Stimulated activated CD4-positive, alpha-beta T cell treated with anti-CD3 and anti-CD28 coated beads, Interleukin-12 subunit alpha, Interleukin-12 subunit beta, amount 100 ng/mL, for 4 hours (primary cell): ENCODE measurements at regions not wholly inside any gene's neighbourhood (a gene's known extent, or its start where the extent isn't known, plus 50 kb on each side); places are given as distances from the start of the nearest gene placed in this dataset.

Source experiments
- DNase-seq: peaks from one replicate; pipeline ENCODE4 v3.0.0-alpha.2; 2020

DNA sequence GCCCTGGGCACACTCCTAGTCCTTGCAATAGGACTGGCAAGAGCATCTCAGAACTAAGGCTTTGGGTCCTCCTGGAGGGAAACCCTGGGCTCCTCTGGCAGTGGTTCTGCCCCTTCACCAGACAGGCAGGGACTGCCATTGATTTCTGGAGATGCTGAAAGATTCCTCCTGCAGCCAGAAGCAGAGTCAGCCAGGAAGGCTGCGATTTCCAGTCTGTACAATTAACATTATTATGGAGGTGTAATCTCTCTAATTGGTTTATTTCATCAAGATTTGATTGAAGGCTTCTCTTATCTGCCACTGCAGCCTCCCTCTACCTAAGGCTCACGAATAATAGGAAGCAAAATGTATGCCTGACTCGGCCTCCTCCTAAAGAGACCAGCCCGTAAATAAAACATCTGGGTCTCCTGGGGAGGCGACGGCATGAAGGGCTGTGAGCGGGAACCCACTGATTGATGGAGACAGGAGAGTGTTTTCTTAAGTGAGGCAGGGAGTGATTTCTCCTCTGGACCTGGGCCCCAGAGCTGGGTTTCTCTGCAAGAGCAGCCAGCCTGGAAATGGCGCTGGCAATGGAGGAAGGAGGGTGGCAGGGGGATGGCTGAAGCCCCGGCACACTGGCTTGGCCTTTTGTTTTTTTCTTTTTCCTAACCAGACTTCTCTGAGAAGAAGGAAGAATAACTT lies 689.6 kb downstream of the DHX35 start:
- DNase-seq, result no peak

DNA sequence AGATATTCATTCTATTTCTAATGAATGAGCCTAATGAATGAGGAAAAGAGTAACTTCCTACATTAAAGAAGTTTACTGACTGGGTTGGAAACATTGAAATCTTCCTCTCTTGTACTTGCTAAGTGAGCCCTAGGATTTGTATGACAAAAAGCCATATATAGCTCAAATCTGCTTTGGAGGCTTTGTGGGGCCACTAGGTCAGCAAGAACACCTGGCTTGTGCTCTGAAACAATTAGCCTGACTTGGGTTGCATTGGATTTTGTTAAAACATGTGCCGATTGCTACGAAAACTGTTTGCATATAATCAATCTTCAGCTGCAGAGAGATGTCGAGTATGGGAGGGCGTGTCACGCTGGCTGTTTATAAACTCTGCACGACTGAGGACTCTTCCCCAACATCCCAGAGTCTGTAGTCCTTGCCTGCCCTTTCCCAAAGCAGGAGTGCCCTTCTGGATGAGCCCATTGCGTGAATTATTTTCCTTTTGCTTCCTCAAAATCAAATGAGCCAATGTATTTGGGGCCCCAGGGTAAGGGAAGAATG lies 684.8 kb downstream of the DHX35 start:
- no peak for DNase-seq

DNA sequence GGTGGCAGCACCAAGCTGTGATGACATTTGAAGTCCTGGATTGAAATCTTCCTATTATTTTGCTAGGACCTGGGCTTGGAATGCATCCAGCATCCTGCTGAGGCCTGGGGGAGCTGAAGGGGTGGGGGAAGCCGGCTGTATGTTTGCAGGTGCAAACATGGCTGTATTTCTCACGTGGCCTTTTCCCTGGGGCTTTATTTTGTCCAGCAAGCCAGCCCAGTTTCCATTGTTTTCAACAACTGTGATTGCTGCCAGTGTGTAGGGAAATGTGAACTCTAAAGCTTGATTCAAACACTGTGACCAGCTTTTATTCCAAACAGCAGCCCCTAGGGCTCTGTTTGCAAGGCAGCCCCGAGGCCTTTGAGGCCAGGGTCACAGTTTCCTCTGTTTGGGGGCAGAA lies 683.0 kb downstream of the DHX35 start:
- DNase-seq, result no peak

DNA sequence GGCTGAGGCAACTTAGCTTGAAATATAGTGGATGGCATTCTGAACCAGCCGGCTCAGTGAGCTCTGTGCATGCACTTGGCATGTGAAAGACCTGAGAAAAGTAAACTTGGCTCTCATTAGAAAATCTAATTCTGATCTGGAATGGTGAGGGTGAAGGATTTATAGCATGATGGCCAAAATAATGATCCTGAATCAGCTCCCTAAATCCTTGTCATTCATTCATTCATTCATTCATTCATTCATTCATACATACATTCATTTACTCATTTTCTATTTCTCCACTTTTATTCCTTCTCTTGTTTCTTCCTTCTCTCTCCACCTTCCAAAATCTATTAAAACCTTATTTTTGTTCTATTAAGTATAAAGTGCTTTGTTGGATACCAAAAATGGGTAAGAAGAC lies 681.1 kb downstream of the DHX35 start:
- no peak for DNase-seq

DNA sequence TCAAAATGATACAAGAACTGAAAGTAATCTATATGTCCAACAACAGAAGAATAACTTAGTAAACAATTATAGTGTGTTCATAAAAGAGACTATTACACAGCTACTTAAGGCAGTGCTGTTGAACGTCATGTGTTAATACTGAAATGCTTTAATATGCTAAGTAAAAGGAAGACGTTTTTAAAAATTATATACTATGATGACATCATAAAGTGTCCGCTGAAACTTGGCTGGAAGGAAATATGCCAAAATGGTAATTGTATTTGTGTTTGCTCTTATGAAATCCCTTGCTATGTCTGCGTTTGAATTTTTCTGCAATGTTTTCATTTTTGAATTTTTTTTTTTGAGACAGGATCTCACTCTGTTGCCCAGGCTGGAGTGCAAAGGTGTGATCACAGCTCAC lies 679.3 kb downstream of the DHX35 start:
- no peak for DNase-seq

DNA sequence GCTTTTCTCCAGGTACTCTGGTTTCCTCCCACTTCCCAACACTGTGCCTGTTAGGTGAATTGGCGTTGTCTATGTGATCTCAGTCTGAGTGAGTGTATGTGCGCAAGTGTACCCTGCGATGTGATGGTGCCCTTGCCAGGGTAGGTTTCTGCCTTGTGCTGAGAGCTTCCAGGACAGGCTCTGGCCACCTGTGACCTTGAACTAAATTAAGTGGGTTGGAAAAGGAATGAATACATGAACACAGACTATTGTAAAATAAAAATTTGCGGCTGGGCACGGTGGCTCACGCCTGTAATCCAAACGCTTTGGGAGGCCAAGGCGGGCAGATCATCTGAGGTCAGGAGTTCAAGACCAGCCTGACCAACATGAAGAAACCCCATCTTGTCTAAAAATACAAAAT lies 678.0 kb downstream of the DHX35 start:
- DNase-seq, result no peak

DNA sequence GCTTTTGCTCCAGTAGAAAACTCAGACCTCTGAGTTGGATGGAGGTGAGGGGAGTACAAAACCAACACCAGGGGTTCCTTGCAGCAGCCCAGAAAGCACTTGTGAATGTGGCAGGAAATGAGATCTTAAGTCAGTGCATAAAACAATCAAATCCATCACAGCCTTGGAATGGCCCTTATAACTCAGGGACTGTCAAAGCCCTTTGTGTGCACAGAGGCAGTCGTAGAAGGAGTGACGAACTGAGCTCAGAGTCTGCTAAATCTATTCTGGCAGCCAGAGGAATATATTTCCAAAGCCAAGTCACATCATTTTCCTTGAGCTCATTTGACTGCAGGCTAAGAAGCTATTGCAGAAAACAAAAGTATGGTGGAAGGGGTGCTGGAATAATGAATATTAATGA lies 676.6 kb downstream of the DHX35 start:
- no peak for DNase-seq

DNA sequence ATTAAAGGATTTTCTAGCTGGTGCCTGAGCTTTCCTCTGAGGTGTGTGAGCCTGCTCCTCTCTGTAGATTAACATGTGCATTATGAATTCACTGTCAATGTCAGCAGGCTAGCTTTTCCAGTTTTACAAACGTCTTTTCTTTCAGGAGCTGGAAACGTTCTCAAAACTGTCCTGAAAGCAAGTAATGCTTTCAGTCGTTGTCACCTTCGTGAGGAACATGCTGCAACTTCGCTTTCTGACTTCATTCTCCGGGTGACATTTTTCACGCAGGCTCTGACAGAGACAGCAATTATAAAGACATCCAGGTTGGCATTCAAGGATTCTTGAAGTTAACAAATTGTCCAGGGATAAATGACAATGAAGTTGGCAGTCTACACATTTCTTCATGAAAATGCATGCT lies 671.5 kb downstream of the DHX35 start:
- DNase-seq, result no peak

DNA sequence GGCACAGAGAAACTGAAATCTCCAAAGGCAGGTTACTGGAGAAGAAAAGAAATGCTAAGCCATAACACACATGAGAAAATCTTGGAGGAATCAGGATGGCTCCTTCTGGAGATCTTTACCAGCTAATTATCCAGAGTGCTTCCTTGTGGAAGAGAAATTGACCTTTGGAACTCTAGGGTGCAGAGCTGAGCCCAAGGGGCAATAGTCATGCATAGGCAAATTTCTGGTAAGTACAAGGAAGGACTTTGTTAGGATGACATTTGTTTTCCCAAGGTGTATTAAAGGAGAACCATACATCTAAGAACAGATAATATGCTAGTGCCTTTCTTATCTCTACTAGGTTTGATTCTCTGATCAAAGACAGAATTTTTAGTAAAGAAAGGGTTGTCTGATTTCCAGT lies 670.6 kb downstream of the DHX35 start:
- DNase-seq, result no peak

DNA sequence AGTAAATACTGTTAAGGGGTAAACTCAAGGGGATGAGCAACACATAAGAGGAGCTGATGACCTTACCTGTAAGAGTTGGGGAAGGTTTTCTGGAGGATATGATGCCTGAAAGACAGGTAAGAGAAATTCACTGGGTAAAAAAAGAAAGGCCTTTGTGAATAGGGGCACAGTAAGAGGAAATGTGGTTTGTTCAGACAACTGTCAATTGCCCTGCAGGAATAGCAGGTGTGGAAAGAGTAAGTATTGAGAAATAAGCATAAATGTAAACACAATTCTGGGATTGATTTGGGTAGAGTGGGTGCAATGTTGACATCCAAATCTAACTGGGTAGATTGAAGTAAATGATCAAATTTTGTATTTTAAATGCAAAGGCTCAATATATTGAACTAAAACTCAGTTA lies 670.0 kb downstream of the DHX35 start:
- no peak for DNase-seq

DNA sequence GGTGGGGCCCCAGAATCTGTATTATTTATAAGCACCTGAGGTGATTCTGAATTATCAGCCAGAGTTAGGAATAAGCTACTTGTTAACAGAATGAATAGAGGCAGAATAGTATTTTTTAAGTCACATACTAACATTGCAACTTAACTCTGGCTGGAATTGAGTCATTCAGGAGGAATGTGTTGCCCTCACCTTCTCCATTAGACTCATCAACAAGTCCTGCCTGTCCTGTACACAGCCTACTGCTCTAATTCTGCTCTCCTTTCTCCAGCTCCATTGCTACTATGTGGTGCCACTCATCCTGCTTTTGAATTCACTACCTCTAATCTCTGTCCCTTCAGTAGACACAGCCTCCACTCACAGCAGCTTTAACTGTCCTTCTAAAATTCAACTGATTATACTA lies 669.4 kb downstream of the DHX35 start:
- DNase-seq, result no peak

DNA sequence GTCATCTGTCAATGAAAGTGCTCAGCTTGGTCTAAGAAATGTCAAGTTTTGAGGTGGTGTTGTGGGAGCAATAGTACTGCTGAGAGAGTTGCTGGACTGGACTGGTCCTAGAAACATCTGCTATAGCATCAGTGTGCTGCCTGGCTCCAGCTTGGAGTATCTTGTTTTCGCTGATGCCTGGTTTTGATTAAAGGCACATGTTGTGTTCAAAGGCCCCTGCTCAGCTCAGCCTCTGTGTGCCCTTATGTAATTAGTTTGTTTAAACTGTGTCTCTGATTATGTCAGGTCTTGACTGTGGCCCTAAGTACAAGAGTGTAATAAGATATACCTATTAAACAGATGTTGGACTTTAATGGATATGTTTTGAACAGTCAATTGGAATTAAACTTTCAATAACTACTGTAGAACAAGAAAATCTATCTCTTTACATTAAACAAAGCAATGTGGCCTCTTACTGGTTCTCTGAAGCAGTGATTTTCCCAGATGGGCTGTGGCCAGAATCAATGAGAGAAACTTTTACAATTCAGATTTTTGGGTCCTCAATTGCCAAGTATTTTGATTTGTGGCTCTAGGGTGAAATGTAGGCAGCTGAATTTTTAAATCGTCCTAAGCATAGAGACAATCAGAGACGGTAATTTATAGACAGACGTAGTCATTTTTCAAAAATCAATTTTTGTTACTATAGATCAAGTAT lies 668.2 kb downstream of the DHX35 start:
- no peak for DNase-seq

DNA sequence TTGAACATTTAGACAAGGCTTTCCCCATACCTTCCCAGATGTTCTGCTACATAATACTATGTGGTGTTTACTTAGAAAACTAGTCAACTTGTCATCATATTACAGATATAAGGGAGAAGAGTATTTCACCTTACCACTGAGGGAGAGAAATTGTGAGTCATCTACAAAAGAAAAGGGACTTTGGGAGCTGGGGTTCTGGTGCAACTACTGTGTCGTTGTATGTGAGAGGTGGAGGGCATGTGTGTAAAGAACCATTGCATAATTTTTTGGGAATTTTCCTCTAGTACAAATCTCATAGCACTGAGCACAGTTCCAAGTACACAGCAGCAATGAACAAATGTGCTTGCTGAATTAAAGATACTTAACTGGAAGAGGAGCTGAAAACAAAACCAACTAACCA lies 665.6 kb downstream of the DHX35 start:
- DNase-seq, result no peak

DNA sequence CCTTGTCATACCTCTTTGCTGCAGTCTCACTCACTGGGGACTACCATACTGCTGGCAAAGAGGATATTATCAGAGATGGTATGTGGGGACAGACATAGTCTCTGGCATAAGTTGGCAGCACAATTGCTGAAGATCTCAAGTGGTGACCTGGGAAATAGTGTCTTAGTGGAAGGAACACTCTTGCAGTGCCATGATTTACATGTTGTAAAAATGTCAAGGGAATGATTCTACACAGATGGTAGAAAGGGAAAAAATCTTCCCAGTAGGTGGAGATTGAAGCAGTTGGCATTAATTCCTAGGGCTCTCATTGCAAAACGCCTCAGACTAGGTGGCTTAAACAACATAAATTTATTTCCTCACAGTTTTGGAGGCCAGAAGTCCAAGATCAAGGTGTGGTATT lies 662.2 kb downstream of the DHX35 start:
- DNase-seq, result no peak

DNA sequence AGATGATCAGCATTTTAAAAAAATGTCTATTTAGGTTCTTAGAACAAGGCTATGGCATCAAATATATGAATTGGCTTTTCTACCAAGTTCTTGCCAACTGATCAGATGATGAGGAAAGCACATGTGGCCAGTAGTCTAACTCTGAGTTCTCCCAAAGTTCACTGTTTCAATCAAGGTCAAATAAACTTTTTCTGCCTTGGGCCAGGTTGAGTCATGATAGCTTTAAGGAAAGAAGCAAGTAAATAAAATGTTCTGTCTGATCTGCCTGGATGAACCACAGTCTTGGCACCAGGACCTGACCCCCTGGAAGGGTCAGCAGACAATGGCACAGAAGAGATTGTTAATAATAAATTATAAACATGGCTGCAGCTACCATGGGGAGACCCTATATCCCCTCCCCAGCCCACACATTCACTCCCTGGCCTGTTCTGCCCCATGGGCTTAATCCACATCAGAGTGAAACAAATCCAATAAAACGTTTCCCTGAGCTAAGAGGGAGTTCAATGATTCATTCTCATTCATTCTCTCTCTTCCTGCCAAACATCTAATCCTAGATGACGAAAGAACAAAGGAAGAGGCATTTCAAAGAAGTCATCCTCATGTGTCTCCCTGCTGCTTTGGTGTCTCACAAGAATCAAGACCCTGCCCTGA lies 661.6 kb downstream of the DHX35 start:
- DNase-seq, result no peak

DNA sequence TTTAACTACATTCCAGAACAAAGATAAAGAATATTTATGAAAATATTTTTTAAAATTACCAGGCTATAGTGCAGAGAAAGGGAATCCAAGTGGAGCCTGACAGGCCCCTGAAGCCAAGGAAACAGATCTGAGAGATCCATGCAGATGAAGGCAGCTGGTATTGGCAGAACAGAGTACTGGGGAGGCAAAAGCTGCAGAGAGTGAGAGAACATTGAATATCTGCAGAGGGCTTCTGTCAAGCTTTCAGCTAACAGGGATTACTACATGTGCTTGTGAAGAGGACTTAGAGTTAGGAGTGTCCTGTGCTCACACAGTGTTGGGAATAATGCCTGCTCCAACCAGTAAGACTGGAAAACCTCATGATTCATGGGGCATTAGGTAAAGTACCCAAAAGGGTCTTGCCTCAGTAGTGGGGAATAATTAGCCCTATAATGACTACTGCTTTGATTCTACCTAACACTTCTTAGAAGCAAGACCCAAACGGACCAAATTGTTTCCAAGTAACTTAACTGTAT lies 657.2 kb downstream of the DHX35 start:
- DNase-seq, result no peak

DNA sequence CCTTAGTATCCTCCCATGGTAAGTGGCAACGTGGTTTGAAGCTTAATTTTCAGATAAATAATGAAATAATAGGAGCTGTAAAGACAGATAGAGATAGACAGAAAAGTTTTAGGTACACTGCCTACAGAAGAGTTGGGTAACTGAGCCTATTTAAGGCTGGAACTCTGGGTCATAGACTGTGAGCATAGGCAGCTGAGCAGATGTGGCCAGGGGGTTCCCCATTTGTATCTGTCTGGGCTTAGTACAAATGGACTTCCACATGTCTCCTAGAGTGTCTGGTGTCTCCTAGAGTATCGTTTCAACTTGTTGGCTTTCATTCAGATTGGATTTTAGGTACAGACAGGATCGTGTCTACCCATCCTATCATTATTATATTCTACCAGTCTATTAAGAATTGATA lies 649.8 kb downstream of the DHX35 start:
- DNase-seq, result no peak

DNA sequence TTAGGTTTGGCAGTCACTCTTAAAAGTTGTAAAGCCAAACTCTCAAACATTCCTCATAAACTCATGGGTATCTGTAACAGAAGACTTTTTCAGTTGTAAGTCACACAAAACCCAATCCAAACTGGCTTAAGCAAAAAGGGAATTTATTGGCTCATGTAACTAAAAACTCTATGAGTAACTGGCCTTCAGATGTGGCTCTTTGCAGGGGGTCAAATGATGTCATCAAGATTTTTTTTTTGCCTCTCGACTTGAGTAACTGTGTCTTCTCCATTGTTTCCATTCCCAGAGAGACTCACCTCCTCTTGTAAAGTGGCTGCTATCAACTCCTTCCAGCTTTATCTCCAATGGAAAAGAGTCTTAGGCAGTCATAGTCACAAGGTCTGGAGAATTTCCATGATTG lies 645.0 kb downstream of the DHX35 start:
- no peak for DNase-seq

DNA sequence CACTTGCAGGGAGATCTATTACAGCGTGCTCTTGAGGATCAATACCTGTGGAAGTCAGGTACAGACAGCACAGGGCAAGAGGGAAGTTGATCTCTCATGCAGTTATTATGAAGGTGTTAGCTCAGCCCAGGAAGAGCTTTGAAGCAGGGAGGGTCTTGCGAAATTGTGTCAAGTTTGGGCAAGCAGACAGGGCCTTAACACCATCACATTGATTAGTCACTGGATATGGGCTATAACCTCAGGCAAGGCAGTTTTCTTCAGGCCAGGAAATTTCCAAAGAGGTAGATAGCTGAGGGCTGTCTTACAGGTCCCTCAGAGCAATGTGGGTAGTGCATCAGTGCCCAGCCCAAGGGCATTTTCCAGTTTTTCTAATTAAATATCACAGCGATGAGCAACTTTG lies 643.8 kb downstream of the DHX35 start:
- DNase-seq, result no peak

DNA sequence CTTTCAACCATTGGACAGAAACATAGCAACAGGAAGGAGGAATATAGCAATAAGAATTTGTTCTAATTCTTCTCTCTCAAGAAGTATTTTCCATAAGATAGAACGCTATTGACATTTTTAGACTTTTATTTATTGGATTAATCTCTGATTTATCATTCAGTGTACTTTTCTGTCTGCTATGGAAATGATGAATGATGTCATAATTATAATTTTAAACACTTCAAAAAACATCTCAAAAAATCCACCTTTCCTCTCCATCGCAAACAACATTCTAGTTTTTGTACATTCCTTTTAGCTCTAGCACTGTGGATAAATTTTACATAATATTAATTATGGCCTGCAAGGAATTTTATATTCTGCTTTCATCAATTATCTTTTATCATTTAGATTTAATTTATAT lies 643.2 kb downstream of the DHX35 start:
- DNase-seq, result no peak

DNA sequence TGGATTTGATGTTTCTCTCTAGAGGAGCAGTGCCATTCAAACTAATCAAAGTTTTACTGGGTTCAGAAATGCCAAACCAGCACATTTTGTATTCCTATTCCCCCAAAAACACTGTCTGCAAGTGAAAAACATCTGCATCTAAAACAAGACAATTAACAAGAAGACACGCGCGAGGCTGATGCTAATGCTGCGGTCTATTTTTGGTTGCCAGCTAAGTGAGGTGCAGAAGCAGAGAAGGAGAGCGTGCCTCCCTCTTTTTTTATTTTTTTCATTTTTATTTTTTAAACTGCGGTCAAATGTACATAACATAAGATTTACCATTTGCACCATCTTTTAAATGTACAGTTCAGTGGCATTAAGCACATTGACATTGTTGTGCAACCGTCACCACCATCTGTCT lies 641.1 kb downstream of the DHX35 start:
- no peak for DNase-seq

DNA sequence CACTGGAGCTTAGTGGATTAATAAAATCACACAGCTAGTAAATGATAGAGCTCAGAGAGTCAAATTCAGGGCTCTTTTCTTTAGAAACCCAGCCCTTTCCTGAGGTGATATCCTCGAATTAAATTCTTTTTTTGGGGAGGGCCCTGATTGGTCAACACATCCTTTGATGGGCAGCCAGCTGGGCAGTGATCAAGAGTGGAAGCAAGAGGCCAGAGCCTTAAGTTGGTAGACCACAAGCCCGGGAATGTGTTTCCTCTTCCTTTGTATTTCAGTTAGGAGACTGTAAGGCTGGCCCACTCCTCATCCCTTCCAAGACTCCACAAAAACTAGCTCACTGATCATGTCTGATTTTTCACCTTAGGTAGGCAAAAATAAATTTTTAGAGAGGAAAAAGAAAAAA lies 640.5 kb downstream of the DHX35 start:
- DNase-seq, result no peak

DNA sequence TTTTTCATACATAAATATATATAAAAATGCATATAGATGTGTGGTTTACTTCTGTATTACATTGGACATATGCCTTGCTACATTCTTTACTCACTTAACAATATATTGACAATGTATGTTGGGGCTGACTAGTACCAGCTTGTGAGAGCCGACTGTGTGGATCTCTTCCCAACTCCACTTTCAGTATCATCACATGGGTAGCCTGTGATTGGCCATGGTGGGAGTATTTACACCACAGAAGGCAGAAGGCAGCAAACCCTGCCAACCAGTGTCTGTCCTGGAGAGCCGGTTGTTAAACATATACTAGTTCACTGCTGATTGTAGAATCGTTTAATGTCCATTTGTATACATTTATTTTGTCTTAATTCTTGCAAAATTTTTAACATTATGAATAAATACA lies 638.7 kb downstream of the DHX35 start:
- no peak for DNase-seq

DNA sequence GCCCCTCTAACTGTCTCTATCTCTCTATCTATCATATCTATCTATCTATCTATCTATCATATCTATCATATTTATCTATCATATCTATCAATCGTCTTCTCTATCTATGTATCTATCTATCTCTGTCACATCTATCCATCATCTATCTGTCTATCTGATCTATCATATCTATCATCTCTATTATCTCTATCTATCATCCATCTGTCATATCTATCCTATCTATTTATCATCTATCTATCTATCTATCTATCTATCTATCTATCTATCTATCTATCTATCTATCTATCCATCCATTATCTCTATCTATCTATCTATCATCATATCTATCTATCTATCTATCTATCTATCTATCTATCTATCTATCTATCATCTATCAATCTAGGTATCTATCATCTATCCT lies 638.0 kb downstream of the DHX35 start:
- no peak for DNase-seq
